GM19452 (cell line): ENCODE measurements at regions not wholly inside any gene's neighbourhood (a gene's known extent, or its start where the extent isn't known, plus 50 kb on each side); places are given as distances from the start of the nearest gene placed in this dataset.

Experiments used
- ATAC-seq: cut with Tn5 transposase; IDR thresholded peaks from one replicate; pipeline ENCODE4 v1.9.1; 2021; ENCODE audit not compliant: unreplicated experiment

DNA sequence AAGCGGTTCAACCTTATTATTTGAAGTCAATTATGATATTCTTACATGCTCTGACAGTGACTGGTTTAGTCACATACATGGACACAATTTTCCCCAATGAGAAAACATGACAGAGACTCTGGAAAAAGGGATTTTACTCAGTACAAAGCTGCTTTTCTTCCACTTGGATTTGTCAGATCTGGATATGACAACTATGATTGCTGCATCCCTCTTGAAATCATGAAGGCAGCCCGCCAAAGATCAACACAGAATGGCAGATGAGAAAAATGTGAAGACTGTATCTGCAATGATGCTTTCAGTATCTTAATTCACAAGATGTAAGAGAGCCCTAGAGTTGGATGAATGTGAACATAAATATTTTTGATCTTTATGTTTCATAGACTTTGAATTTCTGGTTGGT is 439.6 kb downstream of the CDH8 start:
- no peak for ATAC-seq

DNA sequence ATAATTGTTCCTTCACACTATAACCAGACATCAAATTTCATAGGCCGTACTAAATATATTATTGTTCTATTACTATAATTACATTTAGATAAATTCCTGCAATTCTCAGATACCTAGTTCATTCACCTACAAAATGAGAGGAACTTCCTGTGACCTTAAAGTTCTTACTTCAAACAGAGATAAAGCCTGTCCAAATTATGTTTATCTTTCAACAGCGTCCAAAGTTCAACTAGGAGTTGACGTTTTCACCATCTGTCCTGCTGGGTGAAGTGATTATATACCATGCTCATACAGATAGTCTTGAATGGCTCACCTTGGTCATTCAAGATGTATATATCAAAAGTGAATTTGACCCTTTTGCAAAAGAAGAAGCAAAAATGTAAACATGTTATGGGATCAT is 440.6 kb downstream of the CDH8 start:
- no peak for ATAC-seq

DNA sequence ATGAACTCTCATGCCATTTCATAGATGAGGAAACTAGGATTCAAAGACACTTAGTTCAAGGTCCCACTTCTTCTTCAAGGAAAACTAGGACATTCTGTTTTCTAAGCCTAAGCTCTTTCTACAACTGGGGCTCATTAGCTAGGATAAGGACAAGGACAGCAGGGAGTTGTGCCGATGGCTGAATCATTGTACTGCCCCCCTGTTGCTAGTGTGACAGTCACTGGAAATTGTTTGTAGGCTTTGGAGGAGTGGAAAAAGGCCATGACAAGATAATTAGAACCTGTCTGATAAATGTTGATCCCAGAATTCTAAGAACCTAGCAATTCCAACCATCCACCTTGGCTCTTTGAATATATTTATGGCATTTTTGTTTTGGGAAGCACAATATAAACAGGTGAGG is 445.7 kb downstream of the CDH8 start:
- ATAC-seq, result no peak

DNA sequence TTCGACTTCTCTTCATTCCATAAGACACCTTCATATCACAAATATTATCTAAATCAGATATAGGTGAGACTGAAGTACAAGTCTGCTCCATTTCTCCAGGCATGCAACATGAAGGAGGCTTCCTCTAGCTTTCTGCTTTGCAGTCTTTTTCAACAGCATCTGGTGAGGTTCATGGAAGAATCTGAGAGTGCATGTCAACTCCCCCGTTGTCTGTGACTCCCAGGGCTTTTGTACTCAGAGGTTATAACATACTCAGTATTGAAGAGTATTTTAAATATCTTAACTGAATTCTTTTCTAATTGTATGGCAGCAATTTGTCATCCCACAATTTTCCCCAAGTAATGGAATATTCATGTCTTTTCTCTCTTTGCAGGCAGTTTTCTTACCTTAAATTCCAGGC is 448.7 kb downstream of the CDH8 start:
- no peak for ATAC-seq

DNA sequence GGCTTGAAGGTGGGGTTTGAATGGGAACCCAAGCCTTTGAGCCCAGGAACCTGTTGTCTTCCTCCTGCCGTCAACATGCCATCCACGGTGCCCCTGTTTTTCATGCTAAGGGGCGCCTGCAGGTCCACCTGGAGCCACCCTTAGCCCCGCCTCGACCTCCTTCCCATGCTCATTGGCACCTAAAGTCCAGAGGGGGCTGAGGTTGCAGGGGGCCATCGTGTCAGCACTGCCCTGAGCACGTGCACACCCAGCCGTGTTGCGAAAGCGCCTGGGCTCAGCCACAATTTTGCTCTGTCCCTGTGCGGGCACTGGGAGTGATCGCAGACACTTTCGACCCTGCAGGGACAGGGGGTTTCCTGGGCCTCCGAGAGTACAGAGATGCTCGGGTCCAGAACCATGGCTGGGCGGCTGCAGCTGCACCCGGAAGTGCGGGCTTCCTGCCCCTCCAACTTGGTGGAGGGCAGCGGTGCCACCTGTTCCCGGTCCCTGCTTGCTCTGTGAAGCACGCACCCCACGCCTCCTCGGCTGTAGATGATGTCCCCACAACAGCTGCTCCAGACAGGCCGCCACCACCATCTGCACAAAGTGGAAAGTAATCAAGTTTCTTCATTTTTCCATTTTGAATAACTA is 454.7 kb downstream of the CDH8 start:
- no peak for ATAC-seq

DNA sequence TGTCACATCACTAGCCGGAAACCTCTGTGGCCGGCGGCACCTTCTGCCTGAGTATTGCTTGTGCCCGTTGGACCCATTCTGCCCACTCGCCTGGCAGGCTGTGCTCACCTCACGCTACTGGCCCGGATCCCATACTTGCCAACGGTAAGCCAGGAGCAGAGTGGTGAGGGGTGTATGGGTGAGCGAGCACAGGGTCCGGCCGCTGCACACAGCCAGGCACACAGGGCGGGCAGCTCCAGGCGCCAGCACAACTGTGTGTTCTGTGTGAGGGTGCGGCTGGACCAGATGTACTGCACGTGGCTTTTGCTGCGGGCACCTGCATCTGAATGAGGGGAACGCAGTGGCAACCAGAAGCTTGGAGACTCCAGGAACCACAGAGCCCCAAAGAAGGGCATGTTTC is 455.7 kb downstream of the CDH8 start:
- no peak for ATAC-seq

DNA sequence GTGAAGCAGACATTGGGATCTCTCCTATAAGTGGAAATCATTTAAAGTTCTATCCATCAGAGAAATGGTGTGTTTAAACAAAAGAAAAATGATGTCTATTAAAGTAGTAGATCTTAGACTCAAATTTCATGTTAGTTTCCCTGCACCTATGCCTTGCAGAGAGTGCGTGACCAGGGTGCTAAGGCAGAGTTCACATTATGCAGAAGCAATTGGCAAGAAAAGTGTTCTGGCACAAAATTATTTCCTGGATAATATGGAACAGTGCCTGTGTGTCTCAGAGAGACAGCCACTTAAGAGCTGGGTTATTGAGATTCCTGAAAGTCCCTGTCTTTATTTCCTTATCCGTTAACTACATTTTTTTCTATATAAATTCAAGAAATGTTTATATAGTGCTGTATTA is 457.0 kb downstream of the CDH8 start:
- ATAC-seq, result no peak

DNA sequence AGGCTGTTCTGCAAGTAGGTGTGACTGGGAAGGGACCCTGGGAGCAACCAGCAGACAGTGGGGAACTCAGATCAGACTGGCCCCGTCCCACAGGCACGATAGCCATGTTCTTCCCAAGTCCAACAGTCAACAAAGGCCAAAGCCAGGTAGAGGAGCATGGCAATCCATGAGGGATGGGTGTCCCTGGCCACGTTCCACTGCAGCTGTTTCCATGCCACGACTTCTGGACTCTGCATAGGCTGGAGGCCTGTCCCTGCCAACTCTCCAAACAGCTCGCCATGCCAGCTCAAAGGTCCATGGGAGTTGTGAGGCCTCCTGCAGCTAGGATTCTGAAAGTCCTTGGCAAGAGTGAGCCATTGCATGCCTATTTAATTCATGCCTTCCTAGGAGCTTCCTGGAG is 459.8 kb downstream of the CDH8 start:
- ATAC-seq, result no peak

DNA sequence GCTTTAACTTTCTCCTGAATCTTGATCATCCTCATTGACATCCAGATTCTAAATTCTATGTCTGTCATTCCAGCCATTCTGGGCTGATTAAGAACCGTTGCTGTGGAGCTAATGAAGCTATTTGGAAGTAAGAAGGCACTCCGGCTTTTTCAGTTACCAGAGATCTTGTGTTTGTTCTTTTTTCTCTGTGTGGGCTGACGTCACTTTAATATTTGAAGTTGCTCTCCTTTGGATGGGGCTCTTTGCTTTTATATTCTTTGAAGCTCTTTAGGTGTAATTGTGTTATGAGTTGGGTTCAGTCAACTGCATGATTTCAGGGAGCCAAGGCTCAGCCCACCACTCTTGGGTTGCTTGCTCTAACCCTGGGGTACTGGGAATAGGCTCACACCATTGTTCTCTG is 460.6 kb downstream of the CDH8 start:
- ATAC-seq, result no peak

DNA sequence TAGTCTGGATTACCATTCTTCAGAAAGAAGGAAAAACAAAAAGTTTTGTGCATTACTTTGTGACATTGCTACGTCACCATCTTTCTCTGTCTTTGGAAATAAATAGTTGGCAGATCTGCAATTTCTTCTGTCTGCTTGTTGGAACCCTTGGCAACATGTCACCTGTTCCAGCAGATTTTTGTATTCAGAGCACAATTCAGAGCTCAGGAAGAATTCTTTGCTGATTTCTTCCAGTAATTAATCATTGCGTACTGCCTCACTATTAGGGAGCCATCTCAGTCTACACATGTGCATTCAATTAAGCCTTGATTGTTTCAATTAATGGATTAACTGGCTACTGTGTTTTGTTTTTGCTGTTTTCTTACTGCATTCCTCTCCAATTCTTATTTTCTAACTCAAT is 467.2 kb downstream of the CDH8 start:
- ATAC-seq, result no peak

DNA sequence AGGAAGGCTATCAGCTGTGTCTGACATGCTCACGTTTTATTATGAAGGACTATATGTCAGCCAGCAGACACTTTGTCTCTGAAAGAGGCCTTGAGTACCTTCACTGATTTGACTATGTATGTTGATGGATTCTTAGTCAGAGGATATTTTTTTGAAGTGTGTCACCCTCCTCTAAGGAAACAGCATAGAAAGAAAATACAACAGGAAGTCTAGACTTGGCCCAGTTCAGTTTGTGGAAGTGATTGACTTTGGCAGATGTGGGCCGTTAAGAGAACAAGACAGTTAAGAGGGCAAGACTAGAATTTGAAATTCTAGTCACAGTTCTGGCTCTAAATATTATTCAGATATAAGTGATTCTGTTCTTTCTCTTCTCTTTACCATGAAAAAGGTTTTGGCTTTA is 471.5 kb downstream of the CDH8 start:
- ATAC-seq, result no peak

DNA sequence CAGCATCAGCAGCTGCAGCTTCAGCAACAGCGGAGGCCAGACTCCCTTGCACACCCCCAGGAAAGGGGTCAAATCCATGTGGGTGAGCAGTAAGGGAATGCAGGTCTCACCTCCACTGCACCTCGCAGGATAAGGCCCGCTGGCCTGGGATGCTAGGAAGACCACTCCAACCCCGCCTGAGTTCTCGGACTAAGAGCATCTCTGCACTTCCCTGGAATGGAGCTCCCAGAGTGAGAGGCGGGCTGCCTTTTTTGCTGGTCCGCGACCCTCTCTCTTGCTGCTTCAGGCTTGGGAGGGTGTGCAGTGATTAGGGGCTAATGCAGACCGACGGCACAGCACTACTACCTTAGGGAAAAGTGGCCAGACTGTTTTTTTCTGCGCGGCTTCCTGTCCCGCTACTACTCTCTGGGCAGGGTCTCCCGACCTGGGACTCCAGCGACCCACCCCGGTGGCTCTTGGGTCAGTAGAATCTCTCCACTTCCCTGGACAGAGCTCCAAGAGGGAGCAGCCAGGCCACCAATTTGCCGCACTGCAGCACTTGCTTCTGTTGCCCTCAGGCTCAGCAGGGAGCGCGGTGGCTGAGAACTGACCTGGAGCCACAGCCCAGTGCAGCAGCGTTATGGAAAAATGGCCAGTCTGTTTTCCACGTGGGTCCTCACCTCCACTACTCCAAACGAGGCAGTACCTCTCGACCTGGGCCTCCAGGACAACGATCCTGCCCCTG is 480.4 kb downstream of the CDH8 start:
- ATAC-seq, result no peak

DNA sequence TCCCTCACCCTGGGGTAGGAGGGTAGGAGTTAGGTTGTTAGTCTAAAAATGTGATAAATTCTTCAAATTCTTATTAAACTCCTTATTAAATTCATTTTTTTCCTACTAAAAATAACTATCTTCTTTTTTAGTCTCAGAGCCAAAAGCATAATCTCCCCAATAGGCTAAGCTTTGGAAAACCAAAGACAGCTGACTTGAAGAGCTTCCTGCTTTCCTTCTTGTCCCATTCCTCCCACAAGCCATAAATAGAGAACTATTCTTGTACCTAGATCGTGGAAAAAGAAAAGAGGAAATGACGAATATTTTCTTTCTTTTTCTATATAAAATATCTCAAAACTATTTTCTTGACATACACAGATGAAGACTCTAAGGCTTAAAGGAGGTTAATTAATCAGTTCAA is 486.9 kb downstream of the CDH8 start:
- ATAC-seq, result no peak

DNA sequence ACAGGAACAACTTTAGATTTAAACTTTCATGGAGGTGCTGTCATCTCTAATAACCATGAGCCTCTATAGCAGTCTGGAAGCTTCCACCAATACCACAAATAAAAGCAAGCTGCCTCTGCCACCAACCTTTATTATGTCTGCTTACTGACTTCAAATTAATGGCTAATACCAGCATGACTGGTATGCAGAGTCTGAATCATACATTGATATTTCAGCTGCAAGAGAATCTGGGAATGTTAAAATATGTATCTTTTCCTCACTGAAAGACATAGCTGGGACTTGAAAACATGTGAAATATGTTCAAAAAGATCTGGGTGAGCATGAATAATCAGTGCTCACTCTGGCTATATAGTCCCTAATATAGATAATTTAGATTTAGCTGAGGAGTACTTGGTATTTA is 488.6 kb downstream of the CDH8 start:
- ATAC-seq, result no peak

DNA sequence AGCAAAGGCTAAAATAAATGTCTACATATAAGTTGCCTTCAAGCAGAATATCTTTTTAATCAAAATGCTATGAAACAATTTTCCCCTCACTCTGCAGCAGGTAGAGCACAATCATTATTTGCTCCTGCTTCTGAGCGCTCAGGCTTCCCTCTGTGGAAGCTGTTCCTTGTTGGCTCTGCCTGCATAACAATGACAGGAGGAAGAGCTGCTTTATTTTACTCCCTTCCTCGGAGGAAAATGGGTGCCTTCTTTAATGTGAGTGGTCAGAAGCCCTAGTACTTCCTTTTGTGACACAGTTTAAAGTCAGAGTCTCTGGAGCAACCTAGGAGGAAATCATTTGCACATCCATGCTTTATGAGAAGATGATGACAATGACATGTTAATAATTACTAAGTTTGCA is 492.1 kb downstream of the CDH8 start:
- ATAC-seq, result no peak

DNA sequence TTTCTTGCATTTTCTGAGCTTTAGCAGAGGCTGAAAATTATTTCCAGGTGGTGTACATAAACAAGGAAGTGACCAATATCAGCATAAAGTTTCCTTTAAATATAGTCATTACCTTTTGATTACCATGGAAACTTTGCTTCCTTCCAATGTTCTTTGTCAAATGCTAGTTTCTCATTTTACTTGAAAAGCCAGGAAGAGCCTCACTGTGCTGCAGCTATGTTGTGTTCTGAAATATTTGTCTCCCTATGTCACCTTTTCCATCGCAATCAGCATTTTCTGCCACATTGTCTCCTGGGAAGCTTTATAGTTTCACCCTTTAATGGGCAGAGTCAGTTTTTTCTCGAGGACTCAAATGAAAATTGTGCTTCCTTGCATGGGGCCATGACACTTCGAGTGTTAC is 496.0 kb downstream of the CDH8 start:
- ATAC-seq, result no peak

DNA sequence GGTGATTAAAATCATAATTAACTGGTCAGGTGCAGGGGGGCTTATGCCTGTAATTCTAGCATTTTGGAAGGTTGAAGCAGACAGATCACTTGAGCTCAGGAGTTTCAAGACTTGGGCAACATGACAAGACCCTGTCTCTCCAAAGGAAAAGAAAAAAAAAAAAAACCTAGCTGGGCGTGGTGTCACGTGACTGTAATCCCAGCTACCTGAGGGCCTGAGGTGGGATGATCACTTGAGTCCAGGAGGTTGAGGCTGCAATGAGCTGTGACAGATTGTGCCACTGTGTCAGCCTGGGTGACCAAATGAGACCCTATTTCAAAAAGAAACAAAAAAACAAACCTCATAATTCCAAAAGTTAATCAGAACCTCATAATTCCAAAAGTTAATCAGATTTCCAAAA is 505.5 kb downstream of the CDH8 start:
- no peak for ATAC-seq

DNA sequence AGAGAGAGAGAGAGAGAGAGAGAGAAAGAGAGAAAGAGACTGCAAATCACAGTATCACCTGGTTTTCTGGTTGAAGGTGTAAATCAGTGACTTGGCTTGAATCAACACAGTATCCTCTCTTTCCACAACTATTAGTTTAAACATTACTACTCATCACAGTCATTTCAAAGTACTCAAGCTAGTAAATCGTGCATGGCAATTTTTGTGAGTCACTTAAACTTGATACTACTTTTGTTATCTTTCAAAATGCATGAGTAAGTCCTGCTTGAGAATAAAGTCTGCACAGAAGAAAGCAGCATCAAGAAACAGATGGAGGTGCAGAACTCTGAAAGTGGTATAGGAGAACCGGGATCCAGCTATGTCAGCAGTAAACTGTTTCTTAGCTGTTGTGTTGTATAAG is 535.4 kb downstream of the CDH8 start:
- ATAC-seq, result no peak

DNA sequence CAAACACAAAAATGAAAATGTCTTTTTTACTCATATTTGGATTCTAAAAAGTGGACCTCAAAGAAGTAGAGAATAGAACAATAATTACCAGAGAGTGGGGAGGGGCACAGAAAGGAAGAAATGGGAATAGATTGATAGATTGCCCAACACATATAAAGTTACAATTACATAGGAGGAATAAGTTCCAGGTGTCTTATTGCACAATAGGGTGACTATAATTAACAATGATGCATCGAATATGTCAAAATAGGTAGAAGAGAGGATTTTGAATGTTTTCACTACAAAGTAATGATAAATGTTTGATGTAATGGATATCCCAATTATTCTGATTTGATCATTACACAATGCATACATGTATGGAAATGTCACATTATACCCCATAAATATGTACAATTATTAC is 556.0 kb downstream of the CDH8 start:
- ATAC-seq, result no peak

DNA sequence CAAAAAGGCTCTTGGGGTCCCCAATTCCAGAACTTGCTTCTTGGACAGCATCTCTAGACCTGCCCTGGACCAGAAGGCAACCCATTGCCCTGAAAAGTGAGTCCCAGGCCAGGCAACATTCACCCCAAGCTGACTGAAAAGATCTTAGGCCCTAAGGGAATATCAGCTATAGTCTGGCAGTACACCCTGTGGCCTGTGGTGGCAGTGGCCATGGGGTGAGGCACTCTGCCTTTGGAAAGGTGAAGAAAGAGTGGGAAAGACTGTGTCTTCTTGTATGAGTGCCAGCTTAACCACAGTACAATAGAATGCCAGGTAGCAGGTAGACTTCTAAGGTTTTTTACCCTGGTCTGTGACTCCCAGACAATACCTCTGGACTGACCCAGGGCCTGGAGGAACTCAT is 564.5 kb downstream of the CDH8 start:
- ATAC-seq, result no peak

DNA sequence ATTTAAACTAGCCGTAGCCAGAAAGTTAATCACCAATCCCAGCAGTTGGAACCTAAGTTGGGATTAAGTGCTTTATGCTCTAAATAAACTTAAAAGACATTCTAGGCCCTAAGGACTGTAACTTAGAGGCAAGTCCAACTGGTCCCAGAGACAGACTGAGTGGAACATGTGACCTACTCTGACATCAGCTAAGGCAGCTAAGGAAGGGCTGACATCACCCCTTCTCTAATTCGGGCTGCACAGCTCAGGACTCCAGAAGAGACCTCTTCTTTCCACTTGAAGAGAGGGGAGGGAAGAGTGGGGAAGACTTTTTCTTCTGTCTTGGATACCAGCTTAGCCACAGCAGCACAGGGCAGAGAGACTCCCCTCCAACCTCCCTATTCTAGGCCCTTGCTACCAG is 565.2 kb downstream of the CDH8 start:
- ATAC-seq, result no peak

DNA sequence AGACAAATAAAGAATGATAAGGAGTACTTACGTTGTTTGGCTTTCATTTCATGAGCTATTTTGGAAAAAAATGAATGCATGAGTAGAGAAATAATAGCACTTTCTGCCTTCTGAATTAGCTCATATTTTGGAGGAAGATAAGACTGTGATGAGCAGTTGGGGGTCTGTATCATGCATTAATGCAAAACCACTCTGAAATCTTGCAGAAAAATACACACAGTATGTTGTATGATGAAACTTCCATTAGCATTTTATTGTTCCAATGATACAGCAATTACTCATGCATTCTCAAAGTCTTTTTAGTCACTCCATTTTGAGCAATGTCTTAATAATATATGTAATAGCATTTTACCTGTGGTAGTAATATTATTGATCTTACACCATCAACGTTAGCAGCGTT is 571.0 kb downstream of the CDH8 start:
- ATAC-seq, result no peak

DNA sequence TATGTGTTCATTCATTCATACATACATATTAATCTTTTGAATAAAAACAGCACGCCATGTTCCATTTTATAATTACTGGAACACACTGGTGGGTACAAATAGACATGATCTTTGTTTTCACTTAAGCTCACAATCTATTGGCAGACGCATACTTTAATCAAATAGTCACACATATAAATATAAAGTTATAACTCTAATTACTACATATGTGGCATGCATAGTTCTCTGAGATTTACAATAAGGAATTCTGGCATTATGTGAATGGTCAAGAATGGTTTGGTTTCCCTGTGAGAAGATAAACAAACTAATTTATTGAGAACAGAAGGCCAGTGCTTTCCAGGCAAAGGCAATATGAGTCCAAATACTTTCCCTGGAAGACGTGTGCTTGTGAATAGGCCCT is 576.2 kb downstream of the CDH8 start:
- no peak for ATAC-seq
